Mesenchymal stem cell (in vitro differentiated cells and primary cell): ENCODE measurements at regions not wholly inside any gene's neighbourhood (a gene's known extent, or its start where the extent isn't known, plus 50 kb on each side); places are given as distances from the start of the nearest gene placed in this dataset.

Experiments
- DNase-seq: peaks from one replicate; pipeline ENCODE4 v3.0.0-alpha.2; 2013
- H2AFZ ChIP-seq: one replicate; pipeline ENCODE4 v1.6.1; 2013; ENCODE audit warnings: low read depth, mild to moderate bottlenecking, control low read depth, inconsistent platforms, low read length, moderate library complexity
- H2AK5ac ChIP-seq: 2 replicates; pipeline ENCODE4 v1.6.1; 2013; ENCODE audit warnings: low read length, moderate library complexity, mild to moderate bottlenecking, inconsistent platforms; ENCODE audit not compliant: severe bottlenecking
- H2BK120ac ChIP-seq: one replicate; pipeline ENCODE4 v1.6.1; 2013; ENCODE audit warnings: low read depth, mild to moderate bottlenecking, inconsistent platforms, low read length, moderate library complexity
- H2BK12ac ChIP-seq, 2 experiments: one replicate each; pipeline ENCODE4 v1.6.1; 2013; ENCODE audit warnings: inconsistent platforms in 2 of 2, low read length in 2 of 2, mild to moderate bottlenecking in 2 of 2, moderate library complexity in 2 of 2, control low read depth in 1 of 2
- H2BK15ac ChIP-seq: one replicate; pipeline ENCODE4 v1.6.1; 2013; ENCODE audit warnings: mild to moderate bottlenecking, low read depth, inconsistent platforms; ENCODE audit not compliant: poor library complexity, severe bottlenecking
- H2BK5ac ChIP-seq: 2 replicates; pipeline ENCODE4 v1.6.1; 2013; ENCODE audit warnings: low read depth, mild to moderate bottlenecking, low read length, control low read depth, inconsistent platforms; ENCODE audit not compliant: poor library complexity, severe bottlenecking
- H3K14ac ChIP-seq, 2 experiments: one replicate each; pipeline ENCODE4 v1.6.1; 2013; ENCODE audit warnings: inconsistent platforms in 2 of 2, low read length in 2 of 2, control low read depth in 1 of 2, mild to moderate bottlenecking in 1 of 2, moderate library complexity in 1 of 2
- H3K18ac ChIP-seq, 2 experiments: one replicate each; pipeline ENCODE4 v1.6.1; 2013; ENCODE audit warnings: inconsistent platforms in 2 of 2, low read length in 2 of 2, control low read depth in 1 of 2, low read depth in 1 of 2, mild to moderate bottlenecking in 1 of 2
- H3K23ac ChIP-seq, 2 experiments: one replicate each; pipeline ENCODE4 v1.6.1; 2013; ENCODE audit warnings: inconsistent platforms in 2 of 2, low read length in 2 of 2, mild to moderate bottlenecking in 2 of 2, moderate library complexity in 2 of 2, control low read depth in 1 of 2
- H3K27ac ChIP-seq: 2 replicates; pipeline ENCODE4 v1.5.1; 2013; ENCODE audit warnings: mild to moderate bottlenecking, moderate library complexity, low read length, control low read depth, inconsistent platforms; ENCODE audit not compliant: poor library complexity, severe bottlenecking
- H3K27me3 ChIP-seq, 2 experiments: 2 replicates each; pipeline versions ENCODE4 v1.6.1 to v1.7.0; 2013; ENCODE audit warnings: low read length in 2 of 2, mild to moderate bottlenecking in 2 of 2, moderate library complexity in 2 of 2, control low read depth in 1 of 2, inconsistent platforms in 1 of 2; ENCODE audit not compliant: control insufficient read depth in 1 of 2, insufficient read depth in 1 of 2
- H3K36me3 ChIP-seq, 2 experiments: 2 replicates each; pipeline versions ENCODE4 v1.6.1 to v1.7.0; 2013; ENCODE audit warnings: low read length in 2 of 2, control low read depth in 1 of 2, inconsistent platforms in 1 of 2, low read depth in 1 of 2, mild to moderate bottlenecking in 1 of 2; ENCODE audit not compliant: insufficient read depth in 2 of 2, control insufficient read depth in 1 of 2
- H3K4ac ChIP-seq, 2 experiments: one replicate each; pipeline ENCODE4 v1.6.1; 2013; ENCODE audit warnings: inconsistent platforms in 2 of 2, low read length in 2 of 2, mild to moderate bottlenecking in 2 of 2, moderate library complexity in 2 of 2, control low read depth in 1 of 2, low read depth in 1 of 2
- H3K4me1 ChIP-seq: 2 replicates; pipeline ENCODE4 v1.6.1; 2013; ENCODE audit warnings: low read depth, low read length, control low read depth; ENCODE audit not compliant: control insufficient read depth, insufficient read depth
- H3K4me2 ChIP-seq: 2 replicates; pipeline ENCODE4 v1.6.1; 2013; ENCODE audit warnings: low read length, mild to moderate bottlenecking, inconsistent platforms; ENCODE audit not compliant: poor library complexity, severe bottlenecking
- H3K4me3 ChIP-seq, 2 experiments: 2 replicates each; pipeline versions ENCODE4 v1.5.1 to v1.7.0; 2013; ENCODE audit warnings: low read length in 2 of 2, mild to moderate bottlenecking in 2 of 2, control low read depth in 1 of 2, low read depth in 1 of 2; ENCODE audit not compliant: insufficient read depth in 1 of 2
- H3K79me1 ChIP-seq: replicated peaks from 2 replicates; pipeline ENCODE4 v1.6.1; 2013; ENCODE audit warnings: mild to moderate bottlenecking, control low read depth, low read length, inconsistent platforms; ENCODE audit not compliant: poor library complexity, severe bottlenecking
- H3K9ac ChIP-seq: 2 replicates; pipeline ENCODE4 v1.7.0; 2013; ENCODE audit warnings: mild to moderate bottlenecking, low read length, moderate library complexity
- H3K9me3 ChIP-seq: 2 replicates; pipeline ENCODE4 v1.7.0; 2013; ENCODE audit warnings: mild to moderate bottlenecking, low read length; ENCODE audit not compliant: control insufficient read depth
- H4K8ac ChIP-seq: one replicate; pipeline ENCODE4 v1.6.1; 2013; ENCODE audit warnings: inconsistent platforms, mild to moderate bottlenecking, low read length, moderate library complexity
- H4K91ac ChIP-seq: one replicate; pipeline ENCODE4 v1.6.1; 2013; ENCODE audit warnings: mild to moderate bottlenecking, low read length, inconsistent platforms
- WGBS: methylation state at CpG from one replicate; pipeline ENCODE4 v1.1.7; 2013; ENCODE audit warnings: mixed read lengths; 5-methylcytosine and 5-hydroxymethylcytosine counted together

GRCh38 chr9:115202960-115203751, 85.2 kb upstream of the TNC start:
- H3K9me3 ChIP-seq: no peaks in the 10 kb centered on the region
- H3K4me1 ChIP-seq: peaks cover under 1% of the 10 kb centered on the region
- H2BK15ac ChIP-seq: no peak overlapping the region
- H3K9ac ChIP-seq: peak overlapping the region; percentile 50
- H3K23ac ChIP-seq: no peak overlapping the region
- H3K27ac ChIP-seq: no peak overlapping the region
- H3K79me1 ChIP-seq: no peaks in the 10 kb centered on the region
- no peak overlapping the region for H3K4me2 ChIP-seq
- H3K18ac ChIP-seq: peak overlapping the region; percentile 38 to 48
- H4K91ac ChIP-seq: no peak overlapping the region
- peak; percentile 93 for DNase-seq
- no peak overlapping the region for H3K4me3 ChIP-seq
- peak overlapping the region; percentile 71 for H2BK120ac ChIP-seq
- no peaks in the 10 kb centered on the region for H3K36me3 ChIP-seq
- H4K8ac ChIP-seq: no peak overlapping the region
- no peaks in the 10 kb centered on the region for H3K27me3 ChIP-seq
- peak overlapping the region; percentile 33 for H2AK5ac ChIP-seq
- H2BK5ac ChIP-seq: no peak overlapping the region
- peak overlapping the region in 1 of 2 experiments; percentile 31 for H2BK12ac ChIP-seq
- WGBS: 56% methylated on average over 1 of the region's 2 CpGs
- H3K4ac ChIP-seq: no peak overlapping the region
- H3K14ac ChIP-seq: no peak overlapping the region
- no peak overlapping the region for H2AFZ ChIP-seq

GRCh38 chr9:115204904-115205453, 87.0 kb upstream of the TNC start:
- DNase-seq: peak; percentile 94
- Histone ChIP-seq H3K27me3 (no peaks in the 10 kb centered on the region), H3K4me3 (no peak overlapping the region), H3K9ac (peak overlapping the region; percentile 10), H4K91ac (no peak overlapping the region), H4K8ac (no peak overlapping the region), H2BK15ac (no peak overlapping the region), H3K14ac (no peak overlapping the region), H3K79me1 (no peaks in the 10 kb centered on the region), H2BK12ac (no peak overlapping the region), H3K27ac (peak overlapping the region; percentile 63), H3K23ac (no peak overlapping the region), H3K36me3 (no peaks in the 10 kb centered on the region), H3K4ac (no peak overlapping the region), H3K4me2 (no peak overlapping the region), H3K4me1 (no peaks in the 10 kb centered on the region), H3K18ac (no peak overlapping the region), H2AK5ac (no peak overlapping the region), H2BK120ac (no peak overlapping the region), H2AFZ (no peak overlapping the region), H3K9me3 (no peaks in the 10 kb centered on the region), H2BK5ac (no peak overlapping the region)
- 0% methylated on average over 1 of the region's 1 CpG for WGBS

- 77% methylated on average over 2 of the region's 3 CpGs for WGBS
- Histone ChIP-seq H4K91ac (no peak overlapping the region), H4K8ac (peak overlapping the region; percentile 59), H2AFZ (no peak overlapping the region), H3K9me3 (no peaks in the 10 kb centered on the region), H2AK5ac (no peak overlapping the region), H2BK120ac (no peak overlapping the region), H2BK15ac (no peak overlapping the region), H3K18ac (peak overlapping the region in 1 of 2 experiments; percentile 52), H3K14ac (no peak overlapping the region), H3K23ac (no peak overlapping the region), H3K9ac (no peak overlapping the region), H2BK5ac (no peak overlapping the region), H3K79me1 (no peaks in the 10 kb centered on the region), H3K4me2 (no peak overlapping the region), H2BK12ac (peak overlapping the region in 1 of 2 experiments; percentile 47), H3K36me3 (no peaks in the 10 kb centered on the region), H3K27ac (peak overlapping the region; percentile 22), H3K4me3 (no peak overlapping the region), H3K27me3 (no peaks in the 10 kb centered on the region), H3K4me1 (no peaks in the 10 kb centered on the region), H3K4ac (peak overlapping the region in 1 of 2 experiments; percentile 86)
- DNase-seq: peak; percentile 53
These were observed 89.3 kb upstream of the TNC start for GRCh38 chr9:115207003-115207836.

- Histone ChIP-seq H3K27me3 (no peaks in the 10 kb centered on the region), H3K23ac (no peak overlapping the region), H2BK120ac (no peak overlapping the region), H3K4me2 (no peak overlapping the region), H3K79me1 (no peaks in the 10 kb centered on the region), H2BK15ac (no peak overlapping the region), H2BK12ac (no peak overlapping the region), H3K9ac (no peak overlapping the region), H3K27ac (peak overlapping the region; percentile 55), H3K4ac (no peak overlapping the region), H2AK5ac (peak overlapping the region; percentile 37), H3K18ac (no peak overlapping the region), H2BK5ac (no peak overlapping the region), H3K14ac (no peak overlapping the region), H3K36me3 (no peaks in the 10 kb centered on the region), H4K8ac (no peak overlapping the region), H4K91ac (no peak overlapping the region), H3K4me1 (no peaks in the 10 kb centered on the region), H3K4me3 (no peak overlapping the region), H2AFZ (no peak overlapping the region), H3K9me3 (no peaks in the 10 kb centered on the region)
- peak; percentile 56 for DNase-seq
These were observed 90.5 kb upstream of the TNC start for GRCh38 chr9:115208501-115208900.
